Stimulated activated naive B cell treated with anti-CD40 and anti-IgM and Interleukin-4, amounts not matched to agents 10 μg/mL and 1 μg/mL and 100 μg/mL, for 72 hours (primary cell): ENCODE measurements at regions not wholly inside any gene's neighbourhood (a gene's known extent, or its start where the extent isn't known, plus 50 kb on each side); places are given as distances from the start of the nearest gene placed in this dataset.
"Not testable (repeated sequence)": the region's sequence is repeated elsewhere in the genome, so short reads cannot be mapped to it uniquely, and the experiment has no call there.

ENCODE experiments used
- ATAC-seq, 2 donors: fragments of 150-1000 bp; cut with Tn5 transposase; replicated peaks; 2 replicates each; pipeline ENCODE4 v1.10.0; 2021; ENCODE audit warnings: moderate library complexity in 1 of 2
- DNase-seq: peaks from one replicate; pipeline ENCODE4 v3.0.0; 2021
- H3K27ac Mint-ChIP-seq: one replicate; pipeline ENCODE4 v1.8.0; 2022; ENCODE audit warnings: mild to moderate bottlenecking, mixed read lengths
- H3K27me3 Mint-ChIP-seq, 2 donors: one replicate each; pipeline ENCODE4 v1.8.0; 2022; ENCODE audit warnings: mixed read lengths in 2 of 2
- H3K36me3 Mint-ChIP-seq, 2 donors: one replicate each; pipeline ENCODE4 v1.8.0; 2022; ENCODE audit warnings: mixed read lengths in 2 of 2, mild to moderate bottlenecking in 1 of 2
- H3K4me1 Mint-ChIP-seq, 2 donors: one replicate each; pipeline ENCODE4 v1.8.0; 2022; ENCODE audit warnings: mixed read lengths in 2 of 2, mild to moderate bottlenecking in 1 of 2
- H3K4me3 Mint-ChIP-seq, 2 donors: one replicate each; pipeline ENCODE4 v1.8.0; 2022; ENCODE audit warnings: mild to moderate bottlenecking in 2 of 2, mixed read lengths in 2 of 2, moderate library complexity in 1 of 2
- H3K9me3 Mint-ChIP-seq, 2 donors: one replicate each; pipeline ENCODE4 v1.8.0; 2022; ENCODE audit warnings: mixed read lengths in 2 of 2, mild to moderate bottlenecking in 1 of 2

DNA sequence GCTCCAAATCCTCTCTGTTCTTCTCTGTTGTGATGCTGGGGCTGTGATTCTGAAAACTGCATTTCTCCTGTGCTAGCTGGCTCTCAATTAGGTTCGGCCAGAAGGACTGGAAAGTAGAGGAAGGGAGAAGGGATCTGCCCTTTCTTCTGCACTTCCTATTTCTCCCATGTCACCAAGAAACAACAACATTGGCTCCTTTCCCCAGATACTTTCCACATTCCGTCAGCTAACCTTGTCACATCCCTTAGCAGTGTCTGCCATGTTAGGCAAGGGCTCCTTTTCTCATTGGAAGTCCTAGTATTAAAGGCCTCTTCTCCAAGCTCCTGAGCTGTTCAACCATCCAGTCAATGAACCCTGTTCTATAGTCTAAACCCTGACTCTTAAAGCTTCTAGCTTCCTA is 171.1 kb downstream of the ZNF621 start:
- ATAC-seq (no peak), DNase-seq (no peak)
- Mint-ChIP-seq H3K36me3 (peaks cover 0 to 8% of the 10 kb centered on the region in 2 donors), H3K9me3 (peaks cover 0 to 9% of the 10 kb centered on the region in 2 donors), H3K4me1 (peaks cover 5 to 6% of the 10 kb centered on the region in 2 donors), H3K4me3 (no peak overlapping the region), H3K27ac (no peak overlapping the region), H3K27me3 (no peaks in the 10 kb centered on the region)

DNA sequence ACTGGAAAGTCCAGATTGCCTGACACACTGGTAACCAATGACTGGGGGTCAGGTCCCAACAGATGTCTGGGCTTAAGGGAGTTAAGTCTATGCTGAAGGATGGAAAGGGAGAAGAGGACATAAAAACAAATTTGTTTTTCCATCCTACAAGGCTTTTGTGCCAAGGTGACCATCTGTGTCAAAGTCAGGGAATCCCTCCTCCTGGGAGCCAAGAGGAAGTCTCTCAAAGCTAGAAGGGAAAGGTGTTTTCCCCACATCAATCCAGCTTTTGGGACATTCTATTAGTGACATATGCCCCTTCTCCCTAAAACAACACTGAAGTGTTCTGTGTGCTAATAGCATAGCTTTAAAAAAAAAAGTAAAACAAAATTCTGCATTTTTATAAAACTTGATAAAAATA is 173.9 kb downstream of the ZNF621 start:
- not testable (repeated sequence) for H3K4me1 Mint-ChIP-seq, ATAC-seq, H3K9me3 Mint-ChIP-seq, H3K4me3 Mint-ChIP-seq, H3K27me3 Mint-ChIP-seq, DNase-seq, H3K27ac Mint-ChIP-seq
- peaks cover 0 to 13% of the 10 kb centered on the region in 2 donors for H3K36me3 Mint-ChIP-seq

DNA sequence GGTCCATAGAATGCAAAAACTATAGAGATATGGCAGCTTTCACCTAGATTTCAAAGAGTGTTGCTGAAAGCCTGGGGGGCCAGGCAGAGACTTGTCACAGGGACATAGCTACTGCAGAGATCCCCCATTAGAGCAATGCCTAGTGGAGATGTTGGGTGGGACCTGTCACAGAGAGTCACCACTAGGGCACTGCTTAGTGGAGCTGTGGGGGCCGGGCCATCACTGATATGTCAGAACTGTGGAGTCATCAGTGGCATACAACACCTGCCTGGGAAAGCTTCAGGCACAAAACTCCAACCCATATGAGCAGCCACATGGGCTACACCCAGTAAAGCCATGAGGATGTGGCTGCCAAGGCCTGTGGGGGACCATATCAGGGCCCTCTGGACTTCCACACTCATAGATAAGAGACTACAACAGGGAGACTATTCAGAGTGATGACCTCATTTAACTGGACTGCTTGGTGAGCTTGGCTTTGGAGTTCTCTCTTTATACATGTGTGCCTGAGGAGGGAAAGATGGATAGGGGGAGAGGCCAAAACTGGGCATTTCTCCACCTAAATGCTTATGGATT is 176.3 kb downstream of the ZNF621 start:
- Mint-ChIP-seq H3K36me3 (peaks cover 0 to 13% of the 10 kb centered on the region in 2 donors), H3K4me3 (no peak overlapping the region), H3K27me3 (no peaks in the 10 kb centered on the region), H3K27ac (no peak overlapping the region), H3K9me3 (peaks cover 9 to 10% of the 10 kb centered on the region in 2 donors), H3K4me1 (peaks cover 3 to 6% of the 10 kb centered on the region in 2 donors)
- DNase-seq = no peak
- ATAC-seq = no peak

DNA sequence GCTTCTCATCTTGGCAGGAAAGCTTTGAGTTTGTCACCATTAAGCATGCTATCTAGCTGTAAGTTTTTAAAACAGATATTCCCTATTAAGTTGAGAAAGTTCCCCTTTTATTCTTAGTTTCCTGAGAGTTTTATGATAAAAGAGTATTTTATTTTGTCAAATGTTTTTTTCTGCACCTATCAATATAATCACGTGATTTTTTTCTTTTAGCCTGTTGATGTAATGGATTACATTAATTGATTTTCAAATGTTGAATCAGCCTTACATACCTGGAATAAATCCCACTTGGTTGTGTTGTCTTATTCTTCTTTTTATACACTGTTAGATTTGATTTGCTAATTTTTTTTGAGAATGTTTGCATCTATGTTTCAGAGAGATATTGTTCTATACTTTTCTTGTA is 179.5 kb downstream of the ZNF621 start:
- no peak overlapping the region for H3K27ac Mint-ChIP-seq
- H3K9me3 Mint-ChIP-seq = peaks cover 9 to 11% of the 10 kb centered on the region in 2 donors
- DNase-seq = no peak

DNA sequence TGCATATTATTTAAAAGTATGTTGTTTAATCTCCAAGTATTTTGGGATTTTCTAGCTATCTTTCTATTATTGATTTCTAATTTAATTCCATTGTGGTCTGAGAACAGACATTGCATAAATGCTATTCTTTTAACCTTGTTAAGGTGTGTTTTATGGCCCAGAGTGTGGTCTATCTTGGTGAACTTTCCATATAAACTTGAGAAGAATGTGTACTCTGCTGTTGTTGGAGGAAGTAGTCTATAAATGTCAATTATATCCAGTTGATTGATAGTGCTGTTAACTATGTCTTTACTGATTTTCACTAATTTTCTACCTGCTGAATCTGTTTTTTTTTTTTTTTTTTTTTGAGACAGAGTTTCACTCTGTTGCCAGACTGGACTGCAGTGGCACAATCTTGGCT is 180.9 kb downstream of the ZNF621 start:
- peaks cover 0 to 7% of the 10 kb centered on the region in 2 donors for H3K27me3 Mint-ChIP-seq
- H3K36me3 Mint-ChIP-seq = peaks cover 0 to 4% of the 10 kb centered on the region in 2 donors
- no peaks in the 10 kb centered on the region for H3K4me1 Mint-ChIP-seq
- H3K27ac Mint-ChIP-seq = no peak overlapping the region
- H3K9me3 Mint-ChIP-seq = peaks cover 0 to 11% of the 10 kb centered on the region in 2 donors
- DNase-seq = no peak
- no peak for ATAC-seq
- no peak overlapping the region for H3K4me3 Mint-ChIP-seq

More for the DNA sequence above, 179.5 kb downstream of the ZNF621 start:
- ATAC-seq = no peak
- peaks cover 0 to 1% of the 10 kb centered on the region in 2 donors for H3K4me1 Mint-ChIP-seq
- peaks cover 0 to 7% of the 10 kb centered on the region in 2 donors for H3K27me3 Mint-ChIP-seq
- H3K36me3 Mint-ChIP-seq = peaks cover 0 to 13% of the 10 kb centered on the region in 2 donors
- no peak overlapping the region for H3K4me3 Mint-ChIP-seq

DNA sequence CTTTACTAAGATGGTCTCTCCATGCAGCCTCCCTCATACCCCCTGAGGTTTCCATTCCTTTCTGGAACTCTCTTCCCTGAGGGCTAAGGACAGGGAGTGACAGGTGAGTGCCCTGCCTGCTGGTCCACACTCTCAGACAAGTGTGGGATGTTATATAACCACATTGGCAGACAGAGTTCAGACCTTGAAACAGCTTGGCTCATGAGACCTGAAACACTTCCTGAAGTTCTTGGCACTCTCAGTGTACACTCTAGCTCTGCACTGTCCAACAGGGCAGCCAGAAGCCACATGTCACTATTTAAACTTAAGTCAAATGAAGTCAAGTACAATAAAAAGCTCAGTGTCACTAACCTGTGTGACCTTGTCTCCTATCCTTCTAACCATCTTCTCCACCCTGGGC is 188.5 kb downstream of the ZNF621 start:
- ATAC-seq (peak in 1 of 2 donors; percentile 38), DNase-seq (no peak)
- Mint-ChIP-seq H3K4me3 (no peak overlapping the region), H3K36me3 (peaks cover 0 to 3% of the 10 kb centered on the region in 2 donors), H3K4me1 (peaks cover 37 to 51% of the 10 kb centered on the region in 2 donors), H3K27me3 (no peaks in the 10 kb centered on the region), H3K27ac (peak overlapping the region; percentile 47), H3K9me3 (no peaks in the 10 kb centered on the region)

DNA sequence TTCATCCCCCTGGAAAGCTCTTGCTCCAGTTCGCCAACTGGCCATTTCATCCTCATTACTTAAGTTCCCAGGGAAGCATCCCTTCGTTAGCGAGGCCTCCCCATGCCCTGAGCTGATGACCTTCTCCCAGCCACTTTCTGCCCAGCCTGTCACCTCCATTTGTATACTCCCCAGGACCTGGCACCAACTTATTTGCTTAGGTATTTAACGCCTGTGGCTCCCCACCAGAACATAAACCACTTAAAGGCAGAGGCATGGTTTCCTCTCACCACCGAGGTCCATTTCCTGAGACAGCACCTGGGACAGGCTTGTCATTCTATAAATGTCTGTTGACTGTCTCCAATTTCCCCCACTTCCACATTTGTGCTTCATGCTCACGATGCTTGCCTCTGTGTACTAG is 189.0 kb downstream of the ZNF621 start:
- Mint-ChIP-seq H3K27me3 (no peaks in the 10 kb centered on the region), H3K36me3 (peaks cover 0 to 3% of the 10 kb centered on the region in 2 donors), H3K4me1 (peaks cover 40 to 56% of the 10 kb centered on the region in 2 donors), H3K27ac (peak overlapping the region; percentile 47), H3K9me3 (no peaks in the 10 kb centered on the region), H3K4me3 (peak overlapping the region in 1 of 2 donors; percentile 17)
- ATAC-seq (peak; percentile 69 to 77), DNase-seq (no peak)

DNA sequence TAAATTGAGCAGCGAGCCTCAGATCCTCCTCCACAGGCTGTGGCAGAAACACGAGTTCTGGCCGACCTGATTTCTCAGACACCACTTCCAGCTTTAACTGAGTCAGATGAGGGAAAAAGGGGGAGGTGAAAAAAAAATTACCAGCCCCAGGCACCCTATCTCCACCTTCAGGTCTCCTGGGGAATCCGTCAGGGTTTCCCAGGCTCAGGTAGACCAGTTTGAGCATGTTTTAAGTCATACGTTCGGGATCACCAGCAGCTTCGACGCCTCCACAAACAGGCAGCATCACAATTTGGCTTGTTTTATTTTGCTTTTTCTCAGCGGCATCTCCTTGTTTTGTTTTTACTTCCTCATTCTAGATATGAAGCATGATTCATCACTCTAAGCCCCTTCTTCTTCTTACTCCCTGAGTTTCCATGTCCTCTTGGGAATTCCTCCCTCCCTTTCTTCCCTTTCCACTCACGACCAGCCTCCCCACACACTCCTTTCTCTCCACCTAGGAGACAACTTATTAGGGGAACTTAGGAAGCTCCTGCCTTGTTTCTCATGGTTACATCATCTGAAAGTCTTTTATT is 190.1 kb downstream of the ZNF621 start:
- Mint-ChIP-seq H3K4me3 (peak overlapping the region; percentile 3 to 44), H3K9me3 (no peaks in the 10 kb centered on the region), H3K4me1 (peaks cover 40 to 59% of the 10 kb centered on the region in 2 donors), H3K27ac (peak overlapping the region; percentile 84), H3K36me3 (peaks cover 0 to 3% of the 10 kb centered on the region in 2 donors), H3K27me3 (no peaks in the 10 kb centered on the region)
- ATAC-seq = no peak
- no peak for DNase-seq

DNA sequence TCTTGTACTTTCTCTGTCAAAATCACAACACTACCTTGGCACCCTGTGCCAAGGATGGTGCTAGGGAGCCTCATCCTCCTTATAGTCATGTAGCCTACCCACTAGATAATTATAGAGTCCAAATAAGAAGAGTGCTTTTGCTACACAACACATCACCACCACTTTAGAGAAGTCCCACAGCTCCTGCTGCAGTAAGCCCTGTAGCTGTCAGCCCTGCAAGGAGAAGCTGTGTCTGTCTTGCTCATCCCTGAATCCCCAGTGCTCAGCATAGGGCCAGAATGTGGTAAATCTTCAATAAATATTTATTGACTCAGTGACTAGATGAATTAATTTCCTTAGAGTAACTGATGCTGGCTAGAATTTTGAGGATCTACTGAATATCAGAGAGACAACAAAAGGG is 190.8 kb downstream of the ZNF621 start:
- Mint-ChIP-seq H3K4me3 (peak overlapping the region in 1 of 2 donors; percentile 44), H3K27ac (peak overlapping the region; percentile 84), H3K27me3 (no peaks in the 10 kb centered on the region), H3K4me1 (peaks cover 42 to 59% of the 10 kb centered on the region in 2 donors), H3K9me3 (no peaks in the 10 kb centered on the region), H3K36me3 (peaks cover 0 to 3% of the 10 kb centered on the region in 2 donors)
- DNase-seq = no peak
- ATAC-seq = no peak

DNA sequence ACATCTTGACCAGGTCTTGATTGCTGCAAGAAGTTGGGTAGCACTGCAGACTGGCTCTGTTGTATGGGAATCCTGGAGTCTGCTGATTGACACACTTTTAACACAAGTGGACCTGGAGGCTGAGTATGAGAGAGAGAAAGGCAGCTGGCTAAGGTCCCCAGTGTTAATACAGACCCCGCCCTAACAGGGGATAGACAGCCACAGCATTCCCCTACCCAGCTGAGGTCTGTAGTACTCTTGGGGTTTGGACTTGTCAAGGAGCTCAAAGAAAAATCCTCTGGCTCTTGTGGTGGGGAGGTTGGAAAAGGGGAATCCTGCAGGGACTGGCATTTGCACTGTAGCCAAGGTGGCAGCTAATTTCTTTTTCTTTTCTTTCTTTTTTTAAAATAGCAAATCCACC is 192.7 kb downstream of the ZNF621 start:
- ATAC-seq (no peak), DNase-seq (no peak)
- H3K4me1 Mint-ChIP-seq = peaks cover 42 to 57% of the 10 kb centered on the region in 2 donors
- no peak overlapping the region for H3K4me3 Mint-ChIP-seq
- H3K27me3 Mint-ChIP-seq = no peaks in the 10 kb centered on the region
- H3K27ac Mint-ChIP-seq = peak overlapping the region; percentile 45
- peaks cover 0 to 3% of the 10 kb centered on the region in 2 donors for H3K36me3 Mint-ChIP-seq
- no peaks in the 10 kb centered on the region for H3K9me3 Mint-ChIP-seq

DNA sequence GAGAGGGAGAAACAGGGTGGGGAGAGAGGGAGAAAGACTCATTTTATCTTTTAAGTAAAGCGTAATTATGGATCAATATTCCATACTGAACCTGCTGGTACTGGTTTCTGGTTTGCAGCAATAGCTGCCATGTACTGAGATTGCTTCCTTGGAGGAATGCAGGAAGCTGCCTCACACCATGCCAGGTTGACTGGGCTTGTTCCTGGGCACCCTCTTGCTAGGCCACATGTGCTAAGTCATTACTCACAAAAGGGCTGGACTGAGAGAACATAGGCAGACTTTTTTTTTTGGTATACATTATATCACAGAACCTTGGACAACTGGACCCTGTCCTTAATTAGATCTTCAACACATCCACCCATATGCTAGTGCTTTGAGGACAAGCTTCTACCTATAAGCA is 193.4 kb downstream of the ZNF621 start:
- Mint-ChIP-seq H3K4me1 (peaks cover 37 to 50% of the 10 kb centered on the region in 2 donors), H3K36me3 (peaks cover 0 to 3% of the 10 kb centered on the region in 2 donors), H3K27me3 (no peaks in the 10 kb centered on the region), H3K27ac (peak overlapping the region; percentile 21), H3K9me3 (no peaks in the 10 kb centered on the region), H3K4me3 (no peak overlapping the region)
- no peak for DNase-seq
- peak; percentile 57 to 58 for ATAC-seq

DNA sequence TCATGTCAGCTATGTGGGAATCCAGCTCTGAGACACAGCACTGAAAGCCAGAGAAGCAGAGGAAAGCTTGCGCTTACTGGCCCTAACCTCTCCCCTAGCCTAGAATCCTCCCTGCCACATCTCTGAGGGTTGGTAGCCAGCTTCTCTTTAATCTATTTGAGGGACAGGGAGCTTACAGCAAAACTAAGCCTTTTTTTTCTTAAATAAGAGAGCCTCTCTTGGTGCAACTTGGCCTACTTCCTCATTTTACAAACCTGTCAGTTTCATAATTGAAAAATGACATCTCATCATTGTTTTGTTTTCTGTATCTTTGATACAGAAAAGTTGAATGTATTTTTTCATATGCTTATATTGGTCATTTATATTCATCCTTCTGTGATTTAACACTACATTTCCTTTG is 193.9 kb downstream of the ZNF621 start:
- H3K27me3 Mint-ChIP-seq = no peaks in the 10 kb centered on the region
- peaks cover 32 to 45% of the 10 kb centered on the region in 2 donors for H3K4me1 Mint-ChIP-seq
- no peak overlapping the region for H3K27ac Mint-ChIP-seq
- H3K9me3 Mint-ChIP-seq = no peaks in the 10 kb centered on the region
- peaks cover 0 to 2% of the 10 kb centered on the region in 2 donors for H3K36me3 Mint-ChIP-seq
- H3K4me3 Mint-ChIP-seq = no peak overlapping the region
- DNase-seq (no peak), ATAC-seq (peak; percentile 85 to 86)

DNA sequence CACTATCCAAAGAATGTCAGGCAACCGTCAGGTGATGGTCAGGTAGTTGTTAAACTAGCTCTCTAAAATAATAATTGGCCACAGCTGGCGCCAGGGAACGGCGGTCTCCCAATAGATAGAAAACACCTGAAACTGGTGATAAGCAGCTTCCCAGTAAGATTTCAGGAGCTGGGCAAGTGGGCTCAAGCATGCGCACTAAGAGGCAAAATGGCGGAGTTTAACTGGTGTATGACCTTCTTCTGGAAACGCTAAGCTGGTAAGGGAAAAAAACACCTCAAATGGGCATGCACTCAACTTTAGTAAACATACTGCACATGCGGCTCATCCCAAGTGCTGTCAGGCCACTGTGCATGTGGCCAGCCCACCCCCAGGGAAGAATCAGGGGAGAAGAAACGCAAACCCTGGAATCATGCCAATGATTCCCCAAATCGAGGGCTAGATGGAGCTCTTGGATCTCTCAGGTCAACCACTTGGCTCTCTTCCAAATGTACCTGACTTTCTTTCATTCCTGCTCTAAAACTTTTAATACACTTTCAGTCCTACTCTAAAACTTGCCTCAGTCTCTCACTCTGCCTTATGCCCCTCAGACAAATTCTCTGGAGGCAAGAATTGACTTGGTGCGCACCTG is 195.0 kb downstream of the ZNF621 start:
- H3K27me3 Mint-ChIP-seq = no peaks in the 10 kb centered on the region
- H3K4me1 Mint-ChIP-seq = peaks cover 22 to 34% of the 10 kb centered on the region in 2 donors
- H3K36me3 Mint-ChIP-seq = no peaks in the 10 kb centered on the region
- no peak for DNase-seq
- no peak overlapping the region for H3K27ac Mint-ChIP-seq
- no peak overlapping the region for H3K4me3 Mint-ChIP-seq
- ATAC-seq = no peak
- H3K9me3 Mint-ChIP-seq = no peaks in the 10 kb centered on the region

DNA sequence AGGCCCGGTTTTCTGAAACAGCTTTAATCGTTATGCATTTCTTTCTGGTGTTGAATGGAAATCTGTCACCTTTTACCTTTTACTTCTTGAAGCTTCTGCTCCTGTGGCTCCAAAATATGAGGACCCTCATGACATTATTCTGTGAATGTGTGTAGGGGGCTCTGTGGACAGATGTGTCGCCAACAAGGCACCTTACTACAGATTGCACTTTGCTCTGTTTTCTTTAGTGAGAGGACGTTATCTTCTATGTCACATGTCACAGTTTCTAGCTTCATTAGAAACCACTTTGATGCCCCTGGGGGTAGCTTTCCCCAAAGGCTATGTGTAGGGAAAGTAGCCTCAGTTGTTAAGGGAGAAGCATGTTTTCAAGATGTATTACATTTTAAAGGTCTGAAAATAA is 195.6 kb downstream of the ZNF621 start:
- no peaks in the 10 kb centered on the region for H3K27me3 Mint-ChIP-seq
- no peaks in the 10 kb centered on the region for H3K9me3 Mint-ChIP-seq
- no peaks in the 10 kb centered on the region for H3K36me3 Mint-ChIP-seq
- H3K4me1 Mint-ChIP-seq = peaks cover 17 to 28% of the 10 kb centered on the region in 2 donors
- no peak overlapping the region for H3K4me3 Mint-ChIP-seq
- DNase-seq = no peak
- H3K27ac Mint-ChIP-seq = no peak overlapping the region
- ATAC-seq = no peak

DNA sequence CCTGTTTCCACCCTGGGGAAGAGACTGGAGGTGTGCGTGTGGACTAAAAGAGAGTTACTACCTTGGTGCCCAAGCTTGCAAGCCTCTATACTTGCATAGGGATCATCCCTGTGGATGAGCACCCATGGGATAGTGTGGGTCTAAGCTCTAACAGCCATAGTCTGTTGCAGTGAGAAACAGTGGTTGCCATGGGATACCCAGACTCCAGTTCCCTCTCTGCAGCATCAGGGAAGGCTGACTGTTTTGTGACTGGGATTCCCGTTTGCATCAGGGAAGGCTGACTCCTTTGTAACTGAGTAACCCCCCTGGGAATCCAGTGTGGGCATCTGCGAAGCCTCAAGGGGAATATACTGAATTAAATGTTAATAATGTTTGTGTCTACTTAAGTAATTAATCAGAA is 196.1 kb downstream of the ZNF621 start:
- no peaks in the 10 kb centered on the region for H3K36me3 Mint-ChIP-seq
- no peak for ATAC-seq
- no peaks in the 10 kb centered on the region for H3K27me3 Mint-ChIP-seq
- no peak overlapping the region for H3K27ac Mint-ChIP-seq
- H3K4me1 Mint-ChIP-seq = peaks cover 15 to 23% of the 10 kb centered on the region in 2 donors
- DNase-seq = no peak
- no peak overlapping the region for H3K4me3 Mint-ChIP-seq
- no peaks in the 10 kb centered on the region for H3K9me3 Mint-ChIP-seq
